Tongue (tissue), 1 donor: ENCODE measurements at regions not wholly inside any gene's neighbourhood (a gene's known extent, or its start where the extent isn't known, plus 50 kb on each side); places are given as distances from the start of the nearest gene placed in this dataset.

ENCODE experiments used
- DNase-seq: peaks from one replicate; pipeline ENCODE4 v3.0.0-alpha.2; 2015

DNA sequence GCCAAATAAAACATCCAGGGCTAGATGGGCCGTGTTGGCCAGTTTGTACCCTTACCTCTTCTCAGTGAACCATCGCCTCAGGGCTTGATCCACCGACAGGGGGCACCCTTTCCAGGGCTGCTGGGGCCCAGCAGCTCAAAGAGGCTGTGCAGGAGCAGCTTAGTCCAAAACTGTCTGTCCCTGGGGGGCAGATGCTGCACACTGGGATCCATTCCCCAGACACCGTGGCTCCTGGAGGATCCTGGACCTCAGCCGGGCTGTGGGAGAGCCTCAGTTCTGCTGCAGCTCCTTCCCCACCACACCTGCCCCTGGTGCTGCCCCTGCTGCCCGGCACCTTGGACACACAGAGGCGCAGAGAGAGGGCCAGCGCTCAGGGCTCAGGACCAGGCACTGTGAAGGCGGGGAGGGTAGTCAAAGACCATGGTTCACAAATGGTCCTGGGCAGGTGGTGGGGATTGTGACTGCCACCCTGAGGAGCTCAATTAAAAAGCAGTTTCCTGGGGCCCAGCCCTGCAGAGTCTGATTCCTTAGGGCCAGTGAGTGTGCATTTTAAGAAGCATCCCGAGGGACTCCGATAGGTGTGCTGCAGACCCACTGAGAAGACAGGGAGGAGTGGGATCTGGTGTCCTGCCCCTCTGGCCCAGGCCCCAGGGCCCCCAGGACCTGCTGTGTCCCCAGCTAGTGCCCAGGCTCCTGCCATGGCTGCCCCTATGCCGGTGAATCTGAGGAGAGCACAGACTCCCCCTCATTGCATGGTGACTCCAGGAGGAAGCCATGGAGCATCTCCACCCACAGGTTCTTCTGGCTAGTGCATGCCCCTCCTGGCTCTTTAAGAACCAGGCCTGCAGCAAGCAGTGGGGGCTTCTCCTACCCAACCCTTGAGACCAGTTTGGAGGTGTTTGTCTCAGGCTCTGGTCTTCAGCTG is 86.5 kb upstream of the PRR20G start:
- no peak for DNase-seq

DNA sequence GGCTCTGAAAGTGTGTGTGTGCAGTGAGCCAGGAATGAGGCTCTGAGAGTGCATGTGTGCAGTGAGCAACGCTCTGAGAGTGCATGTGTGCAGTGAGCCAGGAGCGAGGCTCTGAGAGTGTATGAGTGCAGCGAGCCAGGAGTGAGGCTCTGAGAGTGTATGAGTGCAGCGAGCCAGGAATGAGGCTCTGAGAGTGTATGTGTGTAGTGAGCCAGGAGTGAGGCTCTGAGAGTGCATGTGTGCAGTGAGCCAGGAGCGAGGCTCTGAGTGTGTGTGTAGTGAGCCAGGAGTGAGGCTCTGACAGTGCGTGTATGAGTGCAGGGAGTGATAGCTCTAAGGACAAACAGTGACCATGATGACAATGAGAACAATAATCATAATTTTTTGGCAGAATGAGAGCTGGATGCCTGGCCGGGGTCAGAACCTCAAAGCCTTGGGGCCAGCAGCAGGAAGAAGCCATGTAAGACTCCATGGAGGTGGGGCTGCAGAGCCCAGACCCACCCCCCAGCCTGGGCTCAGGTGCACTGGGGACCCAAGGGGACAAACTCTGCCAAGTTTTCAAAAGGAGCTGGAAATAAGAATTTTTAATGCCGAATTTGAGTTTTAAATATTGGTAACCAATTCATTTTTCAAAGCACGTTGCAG is 85.7 kb upstream of the PRR20G start:
- DNase-seq, result peak; percentile 42

DNA sequence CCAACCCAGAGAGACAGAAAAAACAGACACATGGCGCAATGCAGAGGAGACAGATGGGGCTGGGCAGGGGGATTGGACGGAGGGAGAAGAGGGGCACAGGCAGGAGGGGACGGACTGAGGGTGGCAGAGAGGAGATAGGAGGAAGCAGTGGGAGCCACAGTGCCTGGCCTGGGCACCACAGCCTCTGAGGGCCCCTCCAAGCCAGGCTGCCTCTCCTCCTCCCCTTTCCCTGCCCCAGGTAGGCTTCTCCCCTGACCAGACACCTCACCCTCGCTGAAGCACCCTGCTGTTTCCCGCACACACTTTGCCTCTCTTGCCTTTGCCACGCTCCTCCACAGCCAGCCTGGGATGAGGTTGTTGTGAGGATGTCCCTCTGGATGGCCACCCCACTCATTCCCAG is 84.0 kb upstream of the PRR20G start:
- no peak for DNase-seq

DNA sequence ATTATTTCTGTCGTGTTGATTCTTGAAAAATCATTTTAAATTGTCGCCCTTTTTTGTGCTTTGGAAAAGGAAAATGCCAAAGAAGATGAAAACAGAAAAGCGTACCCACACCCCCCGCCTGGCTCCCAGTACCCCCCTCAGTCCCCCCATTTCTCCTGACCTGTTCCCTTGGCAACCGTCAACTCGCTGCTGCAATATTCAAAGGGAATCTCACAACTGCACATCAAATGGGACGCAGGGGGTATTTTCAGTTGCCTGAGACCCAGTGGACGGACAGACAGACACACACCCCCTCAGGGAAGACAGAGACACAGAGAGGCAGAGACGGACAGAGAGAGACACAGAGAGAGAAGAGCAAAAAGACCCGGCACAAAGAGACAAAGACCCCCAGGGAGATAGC is 83.5 kb upstream of the PRR20G start:
- DNase-seq, result no peak

DNA sequence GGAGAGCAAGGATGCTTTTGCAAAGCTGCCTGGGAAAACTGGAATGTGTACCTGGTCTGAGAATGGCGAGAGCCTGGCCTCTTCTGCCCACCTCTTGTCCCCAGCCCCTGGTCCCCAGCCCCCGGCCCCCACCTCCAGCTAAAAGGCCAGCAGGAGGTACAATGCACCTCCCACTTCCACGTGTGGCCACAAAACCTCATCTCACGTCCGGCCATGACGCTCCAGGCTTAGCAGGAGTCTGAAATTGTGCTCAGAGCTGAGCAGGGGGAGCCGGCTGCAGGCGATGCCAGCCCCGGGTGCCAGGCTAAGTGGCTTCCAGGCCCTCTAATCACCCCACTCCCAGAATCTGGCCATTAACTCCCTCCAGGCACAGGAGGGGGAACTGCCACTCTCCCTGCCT is 83.1 kb upstream of the PRR20G start:
- no peak for DNase-seq

DNA sequence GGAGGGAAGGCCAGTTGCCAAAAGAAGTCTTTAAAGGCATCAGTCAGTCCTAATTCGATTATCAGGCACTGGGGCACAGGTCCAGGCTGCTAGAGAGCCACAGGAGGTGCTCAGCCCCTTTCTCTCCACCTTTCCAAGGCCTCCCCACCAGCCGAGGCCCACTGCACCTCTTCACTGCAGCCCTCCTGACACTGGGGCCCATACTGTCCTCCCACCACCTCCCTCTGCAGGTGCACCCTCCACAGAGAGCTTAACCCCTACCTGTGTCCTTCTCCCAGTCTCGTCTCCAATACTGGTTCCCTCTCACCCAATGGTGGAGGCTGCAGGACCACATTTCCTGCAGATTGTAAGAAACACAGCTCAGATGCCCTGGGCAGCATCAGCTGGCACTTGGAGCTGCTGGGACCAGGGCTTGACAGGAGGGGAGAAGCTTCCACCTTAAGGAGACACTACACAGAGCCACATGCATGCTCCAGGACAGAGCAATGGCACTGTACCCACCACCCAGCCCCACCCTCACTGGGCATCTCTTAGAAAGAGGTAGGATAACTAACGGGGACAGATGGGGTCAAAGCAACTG is 81.6 kb upstream of the PRR20G start:
- no peak for DNase-seq

DNA sequence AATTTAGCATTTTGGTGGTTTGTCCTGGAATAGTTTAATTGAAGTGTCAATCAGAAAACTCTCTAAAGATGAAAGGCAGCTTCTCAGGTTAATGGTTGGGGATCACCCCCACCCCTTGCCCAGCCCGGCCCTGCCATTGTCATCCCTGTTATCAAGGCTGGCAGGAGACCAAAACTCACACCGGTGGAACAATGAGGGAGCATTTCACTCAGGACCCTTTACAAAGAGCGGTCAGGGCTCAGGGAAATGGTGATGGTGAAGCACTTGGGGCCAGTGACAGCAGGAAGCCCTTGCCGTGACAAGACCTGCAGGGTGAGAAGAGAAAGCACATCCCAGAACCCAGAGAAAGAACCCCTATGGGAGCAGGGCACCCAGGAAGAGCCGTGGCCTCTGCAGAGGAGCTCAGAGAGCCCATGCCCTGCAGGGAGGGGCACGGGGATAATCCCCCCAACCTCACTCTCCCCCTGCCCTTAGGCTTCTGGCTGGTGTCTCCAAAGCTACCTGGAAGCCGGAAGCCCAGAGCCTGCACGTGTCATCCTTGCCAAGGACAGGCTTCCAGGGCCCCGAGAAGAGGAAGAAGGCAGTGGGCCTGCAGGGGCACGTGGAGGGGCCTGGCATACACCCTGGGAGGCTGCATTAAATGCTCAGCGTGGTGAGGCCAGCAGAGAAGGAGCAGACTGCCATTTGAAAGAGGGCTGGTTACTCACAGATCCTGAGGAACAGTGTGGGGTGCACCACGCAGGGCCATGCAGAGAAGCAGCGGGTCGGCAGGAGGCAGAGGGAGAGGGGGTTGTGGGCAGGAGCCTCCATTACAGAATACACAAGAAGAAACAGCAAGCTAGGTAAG is 80.6 kb upstream of the PRR20G start:
- no peak for DNase-seq

DNA sequence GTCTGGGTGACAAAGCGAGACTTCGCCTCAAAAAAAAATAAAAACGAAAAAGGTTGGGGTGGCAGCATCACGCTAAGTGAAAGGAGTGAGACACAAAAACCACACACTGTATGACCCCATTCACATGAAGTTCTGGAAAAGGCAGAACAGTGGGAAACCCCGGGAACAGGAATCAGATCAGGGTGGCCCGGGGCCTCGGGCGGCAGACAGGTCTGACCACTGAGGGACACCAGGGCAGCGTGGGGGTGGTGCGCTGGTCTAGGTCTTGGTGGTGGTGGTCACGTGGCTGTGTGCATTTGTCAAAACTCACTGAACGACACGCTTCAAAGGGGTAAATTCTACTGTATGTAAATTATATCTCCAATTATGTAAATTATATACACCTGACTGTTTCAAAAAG is 79.7 kb upstream of the PRR20G start:
- no peak for DNase-seq

DNA sequence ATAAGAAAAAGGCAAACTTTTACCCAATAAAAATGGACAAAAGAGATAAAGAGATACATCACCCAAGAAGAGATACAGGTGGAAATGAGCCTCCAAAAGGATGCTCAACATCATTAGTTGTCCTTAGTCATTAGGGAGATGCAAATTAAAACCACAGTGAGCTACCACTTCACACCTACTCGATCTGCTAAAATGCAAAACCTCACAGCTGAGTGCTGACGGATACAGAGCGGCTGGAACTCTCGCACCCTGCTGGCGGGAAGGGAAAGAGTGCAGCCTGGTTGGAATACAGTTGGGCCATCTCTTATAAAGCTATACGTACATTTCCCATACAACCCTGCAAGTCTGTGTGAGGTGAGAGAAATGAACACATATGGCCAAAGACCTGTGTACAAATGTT is 78.5 kb upstream of the PRR20G start:
- DNase-seq, result peak; percentile 20

DNA sequence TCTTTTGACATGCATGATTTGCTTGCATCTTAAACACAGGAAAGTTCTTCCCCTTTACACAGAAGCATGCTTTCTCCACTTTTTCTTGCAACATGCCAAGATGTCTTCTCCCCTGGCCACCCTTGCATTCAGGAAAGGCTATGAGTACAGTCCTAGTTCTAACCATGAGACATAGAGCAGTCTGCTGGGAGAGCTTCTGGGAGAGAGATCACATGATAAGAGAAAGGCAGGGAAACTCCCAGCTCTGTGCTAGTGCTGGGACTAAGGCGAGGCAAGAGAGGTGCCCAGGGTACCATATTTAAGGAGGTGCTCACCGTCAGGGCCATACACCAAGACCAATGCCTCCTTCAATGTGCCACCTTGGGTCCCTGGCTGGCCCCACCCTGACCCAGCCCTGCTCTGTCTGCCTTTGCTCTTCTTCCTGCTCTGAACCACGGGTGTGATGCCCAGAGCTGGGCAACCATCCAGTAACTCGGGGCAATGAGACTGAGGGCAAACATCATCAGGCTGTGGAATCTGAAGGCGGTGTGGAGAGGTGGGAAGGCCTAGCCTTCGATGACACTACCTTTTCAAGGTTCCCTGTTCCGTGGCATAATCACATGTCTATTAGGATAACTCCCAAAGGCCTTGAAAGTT is 77.4 kb upstream of the PRR20G start:
- DNase-seq, result no peak

DNA sequence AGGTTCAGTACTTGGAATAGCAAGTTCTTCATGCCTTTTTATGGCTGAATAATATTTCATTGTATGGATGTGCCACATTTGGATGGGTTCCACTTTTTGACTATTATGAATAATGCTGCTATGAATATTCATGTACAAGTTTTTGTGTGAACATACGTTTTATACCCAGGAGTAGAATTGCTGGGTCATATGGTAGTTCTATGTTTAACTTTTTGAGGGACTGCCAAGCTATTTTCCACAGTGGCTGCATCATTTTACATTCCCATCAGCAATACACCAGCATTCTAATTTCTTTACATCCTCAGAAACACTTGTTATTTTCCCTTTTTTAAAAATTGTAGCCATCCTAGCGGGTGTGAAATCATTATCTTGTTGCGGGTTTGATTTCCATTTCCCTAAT is 76.0 kb upstream of the PRR20G start:
- no peak for DNase-seq

DNA sequence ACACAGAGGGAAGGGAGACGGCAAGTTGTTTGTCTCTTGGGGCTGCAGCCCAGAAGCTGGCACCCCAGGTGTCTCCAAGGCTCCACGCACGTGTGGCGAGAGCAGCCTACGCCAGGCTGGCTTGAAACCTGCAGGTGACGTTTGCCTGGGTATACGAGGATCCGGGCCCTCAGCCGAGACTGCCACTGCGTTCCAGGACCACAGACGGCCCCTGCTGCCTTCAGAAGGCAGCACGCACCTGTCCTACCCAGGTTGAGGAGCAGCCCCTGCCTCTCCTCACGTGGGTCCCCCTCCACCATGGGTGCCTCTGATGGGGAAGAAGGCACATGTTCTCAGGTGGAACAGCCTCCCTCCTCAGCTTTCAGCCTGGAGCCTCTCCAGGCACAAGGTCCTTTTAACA is 75.3 kb upstream of the PRR20G start:
- no peak for DNase-seq

DNA sequence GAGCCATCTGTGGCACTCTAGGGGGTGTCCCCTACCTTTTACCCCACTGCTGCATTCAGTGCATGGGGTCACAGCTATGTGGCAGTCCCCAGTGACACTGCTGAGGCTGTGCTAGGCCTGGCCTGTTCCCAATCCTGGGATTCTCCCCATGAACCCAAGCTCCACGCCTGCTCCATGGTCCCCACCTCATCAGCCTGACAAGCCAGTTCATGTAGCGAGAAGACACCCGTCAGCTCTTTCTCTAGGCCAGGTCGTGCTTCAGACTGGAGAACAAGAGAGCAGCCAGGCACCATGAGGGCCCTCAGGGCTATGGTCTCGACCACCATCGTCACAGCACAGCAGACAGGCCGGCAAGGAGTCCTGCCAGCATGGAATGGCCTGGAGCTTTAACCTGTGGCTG is 72.8 kb upstream of the PRR20G start:
- DNase-seq, result no peak

DNA sequence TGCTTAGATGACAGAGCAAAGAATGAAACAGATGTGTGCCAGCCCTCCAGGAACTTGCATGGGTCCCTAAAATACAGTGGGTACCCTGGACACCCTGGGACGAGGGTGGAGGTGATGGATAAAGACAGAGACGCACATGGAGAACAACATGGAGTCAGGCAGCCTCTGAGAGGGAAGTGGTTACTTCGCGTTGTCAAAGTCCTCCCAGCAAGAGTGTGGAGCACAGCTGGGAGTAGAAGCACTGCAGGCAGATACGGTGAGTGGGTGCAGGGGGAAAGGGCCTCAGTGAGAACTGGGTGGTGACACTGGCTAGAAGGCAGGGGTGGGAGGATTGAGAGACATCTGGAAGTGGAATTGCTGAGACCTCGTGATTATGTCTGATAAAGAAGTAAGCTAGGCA is 70.8 kb upstream of the PRR20G start:
- DNase-seq, result no peak

DNA sequence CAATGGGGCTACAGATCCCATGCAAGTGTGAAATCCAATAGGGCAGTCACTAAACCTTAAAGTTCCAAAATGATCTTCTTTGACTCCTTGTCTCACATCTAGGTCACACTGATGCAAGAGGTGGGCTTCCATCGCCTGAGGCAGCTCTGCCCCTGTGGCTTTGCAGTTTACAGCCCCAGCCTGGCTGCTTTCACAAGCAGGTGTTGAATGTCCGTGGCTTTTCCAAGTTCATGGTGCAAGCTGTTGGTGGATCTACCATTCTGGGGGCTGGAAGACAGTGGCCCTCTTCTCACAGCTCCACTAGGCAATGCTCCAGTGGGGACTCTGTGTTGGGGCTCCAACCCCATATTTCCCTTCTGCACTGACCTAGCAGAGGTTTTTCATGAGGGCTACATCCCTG is 68.5 kb upstream of the PRR20G start:
- no peak for DNase-seq

DNA sequence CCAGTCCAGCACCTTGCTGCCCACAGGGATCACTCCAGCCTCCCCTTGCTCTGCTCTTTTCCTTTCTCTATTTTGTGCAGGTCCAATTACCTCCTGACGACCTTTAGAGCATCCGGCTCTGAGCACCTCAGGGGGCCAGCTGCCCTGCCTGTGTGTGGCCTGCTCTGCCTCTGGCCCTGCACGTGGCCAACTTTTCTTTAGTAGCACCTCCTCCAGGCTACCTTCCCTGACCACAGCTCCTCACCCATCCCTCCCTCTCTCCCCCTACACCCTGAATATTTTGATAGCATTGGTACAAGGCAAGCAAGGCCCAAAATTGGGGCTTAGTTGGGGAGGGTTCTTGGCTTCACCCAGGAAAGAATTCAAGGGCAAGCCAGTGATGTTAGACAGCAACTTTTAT is 66.9 kb upstream of the PRR20G start:
- no peak for DNase-seq

DNA sequence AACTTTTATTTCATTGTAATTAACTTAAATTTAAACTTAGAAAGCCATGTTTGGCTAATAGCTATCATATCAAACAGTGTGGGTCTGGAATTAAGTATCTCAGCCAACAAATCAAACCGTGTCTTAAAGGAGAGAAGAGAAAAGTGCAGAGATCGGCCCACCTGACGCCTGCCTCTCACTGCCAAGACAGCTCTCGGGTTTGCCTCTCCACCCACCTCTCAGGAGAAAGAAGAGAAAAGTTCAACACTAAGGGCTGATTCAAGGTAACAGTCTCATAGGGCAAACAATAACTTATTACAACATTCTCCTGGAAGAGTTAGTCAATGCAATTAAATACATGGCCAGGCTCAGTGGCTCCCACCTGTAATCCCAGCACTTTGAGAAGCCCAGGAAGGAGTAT is 64.8 kb upstream of the PRR20G start:
- DNase-seq, result no peak

DNA sequence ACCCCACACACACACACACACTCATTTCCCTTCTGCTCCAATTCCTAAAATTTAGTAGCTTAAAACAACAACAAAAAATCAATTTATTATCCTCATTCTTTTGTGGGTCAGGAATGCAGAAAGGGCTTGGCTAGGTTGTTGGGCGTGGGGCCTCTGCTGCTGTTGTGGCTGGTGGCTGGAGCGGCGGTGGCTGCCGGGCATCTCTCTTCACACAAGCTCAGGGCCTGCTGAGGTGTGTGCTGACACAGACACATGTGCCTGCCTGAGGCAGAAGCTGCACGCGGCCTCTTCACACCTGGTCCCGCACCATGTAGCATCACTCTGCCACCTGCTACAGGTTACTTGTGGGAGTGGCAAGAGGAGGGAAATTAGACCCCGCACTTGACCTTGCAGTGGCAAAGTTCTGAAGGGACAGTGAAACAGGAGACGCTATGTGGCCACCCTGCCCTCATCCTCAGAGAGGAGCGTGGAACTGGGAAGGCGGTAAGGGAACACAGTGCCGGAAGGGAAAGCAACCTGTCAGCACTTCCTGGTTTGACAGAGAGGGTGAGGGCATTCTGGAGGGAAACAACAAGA is 64.0 kb upstream of the PRR20G start:
- DNase-seq, result no peak

DNA sequence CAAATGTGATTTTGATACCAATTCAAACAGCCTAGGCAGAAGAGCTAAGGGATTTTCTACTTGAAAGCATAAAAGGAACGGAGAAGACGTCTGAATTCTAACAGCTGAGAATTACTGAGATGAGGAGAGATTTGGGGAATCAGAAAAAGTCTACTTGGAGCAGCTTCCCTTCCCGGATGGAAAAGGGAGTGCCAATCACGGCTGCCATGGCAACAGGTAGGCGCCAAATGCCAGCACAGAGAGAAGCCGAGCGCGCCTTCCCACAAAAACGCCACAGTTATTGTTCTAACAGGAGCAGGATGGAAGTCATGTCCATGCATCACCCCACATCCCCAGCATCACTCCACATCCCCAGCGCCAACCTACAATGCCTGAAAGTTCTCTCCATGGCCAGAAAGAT is 63.5 kb upstream of the PRR20G start:
- DNase-seq, result no peak

DNA sequence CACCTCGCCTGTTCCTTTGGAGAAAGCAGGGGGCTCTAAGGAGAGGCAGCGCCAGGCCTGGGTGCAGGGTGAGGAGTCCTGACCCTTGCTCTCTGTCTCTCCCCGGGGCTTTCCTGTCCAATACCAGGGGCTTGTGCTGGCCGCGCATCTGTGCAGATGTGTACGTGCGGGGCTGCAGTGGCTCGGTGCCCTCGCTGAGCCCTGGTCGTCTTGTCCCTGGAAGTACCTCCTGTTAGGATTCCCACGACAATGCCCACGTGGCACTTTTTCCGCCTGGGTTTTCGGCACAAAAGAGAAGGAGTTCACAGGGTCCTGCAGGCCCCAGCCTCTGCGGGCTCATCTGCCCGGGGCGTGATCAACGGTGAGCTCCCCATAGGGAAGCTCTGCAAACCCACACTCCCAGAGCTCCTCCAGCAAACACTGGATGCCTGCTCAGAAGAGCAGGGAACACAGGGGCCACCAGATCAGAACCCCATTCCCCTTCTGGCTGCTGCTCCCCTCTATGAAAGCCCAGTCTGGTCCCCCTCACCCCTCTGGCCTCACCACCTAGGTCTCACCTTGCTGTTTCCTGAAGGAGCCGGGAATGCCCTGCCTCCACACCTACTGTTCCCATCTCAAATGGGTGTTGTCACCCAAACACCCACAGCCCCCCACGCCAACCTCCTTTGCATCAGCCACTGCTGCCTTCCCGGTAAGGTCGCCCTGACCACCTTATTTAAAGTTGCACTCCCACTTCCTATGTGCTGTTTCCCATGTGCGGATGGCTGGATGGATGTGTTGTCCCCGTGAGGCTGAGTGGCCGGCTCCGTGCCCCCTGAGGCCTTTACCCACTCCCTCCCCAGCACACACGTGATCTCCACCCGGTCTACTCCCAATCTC is 62.6 kb upstream of the PRR20G start:
- DNase-seq, result no peak
